IMR-90 (cell line): ENCODE measurements at regions not wholly inside any gene's neighbourhood (a gene's known extent, or its start where the extent isn't known, plus 50 kb on each side); places are given as distances from the start of the nearest gene placed in this dataset.

Experiments used
- ATAC-seq: fragments of 200-7000 bp; cut with Tn5 transposase; 2 replicates; pipeline ENCODE4 v1.9.1; 2020; ENCODE audit warnings: low read depth, mild to moderate bottlenecking, moderate library complexity
- BruUV-seq: library from RNA; stranded (reverse); fragments of 400-500 nt; replicated peaks from 2 replicates; lab custom pipeline; 2021; lab: Mats Ljungman, UMichigan
- CTCF ChIA-PET: fragments of 300-600 bp; formaldehyde crosslinking; extraction: SDS; loops from one replicate; lab custom pipeline; 2021; ENCODE audit warnings: antibody characterized with exemption; lab: Yijun Ruan, JAX
- POLR2A ChIA-PET: fragments of 300-600 bp; sonication (Branson Sonifier 250); formaldehyde crosslinking; loops from one replicate; lab custom pipeline; 2022; ENCODE audit warnings: antibody characterized with exemption; ENCODE audit not compliant: unreplicated experiment; lab: Charles Lee
- DNase-seq: peaks from one replicate; pipeline ENCODE4 v3.0.0; 2013
- H2AFZ ChIP-seq: replicated peaks from 2 replicates; pipeline ENCODE3; 2013; ENCODE audit warnings: low read length, mild to moderate bottlenecking; ENCODE audit not compliant: poor library complexity
- H2AK5ac ChIP-seq: 2 replicates; pipeline ENCODE4 v1.6.1; 2013; ENCODE audit warnings: low read depth, low read length, inconsistent platforms
- H2AK9ac ChIP-seq: replicated peaks from 2 replicates; pipeline ENCODE3; 2013; ENCODE audit warnings: mild to moderate bottlenecking, low read depth, low read length, moderate library complexity; ENCODE audit not compliant: poor library complexity
- H2BK120ac ChIP-seq: 2 replicates; pipeline ENCODE4 v1.6.1; 2013; ENCODE audit warnings: low read depth, low read length, inconsistent platforms
- H2BK15ac ChIP-seq: 3 replicates; pipeline ENCODE4 v1.6.1; 2013; ENCODE audit warnings: low read depth, low read length, inconsistent platforms
- H2BK20ac ChIP-seq: 2 replicates; pipeline ENCODE4 v1.6.1; 2013; ENCODE audit warnings: low read depth, mild to moderate bottlenecking, inconsistent platforms, low read length, moderate library complexity
- H2BK5ac ChIP-seq: 2 replicates; pipeline ENCODE4 v1.6.1; 2013; ENCODE audit warnings: mild to moderate bottlenecking, low read depth, low read length, inconsistent platforms; ENCODE audit not compliant: poor library complexity, severe bottlenecking
- H3K14ac ChIP-seq: replicated peaks from 2 replicates; pipeline ENCODE4 v1.6.1; 2013; ENCODE audit warnings: low read depth, low read length, inconsistent platforms
- H3K18ac ChIP-seq: 2 replicates; pipeline ENCODE4 v1.6.1; 2013; ENCODE audit warnings: low read depth, low read length, control low read depth
- H3K23ac ChIP-seq: 2 replicates; pipeline ENCODE4 v1.6.1; 2013; ENCODE audit warnings: low read depth, low read length, inconsistent platforms
- H3K27ac ChIP-seq: 2 replicates; pipeline ENCODE4 v1.5.1; 2013; ENCODE audit warnings: mild to moderate bottlenecking, control low read depth, low read length; ENCODE audit not compliant: insufficient read depth
- H3K27me3 ChIP-seq: 2 replicates; pipeline ENCODE4 v1.6.1; 2013; ENCODE audit warnings: low read length; ENCODE audit not compliant: control insufficient read depth, insufficient read depth
- H3K36me3 ChIP-seq: 2 replicates; pipeline ENCODE4 v1.6.1; 2013; ENCODE audit warnings: low read length, mixed read lengths; ENCODE audit not compliant: control insufficient read depth, insufficient read depth
- H3K4ac ChIP-seq: 2 replicates; pipeline ENCODE4 v1.6.1; 2013; ENCODE audit warnings: low read depth, low read length, inconsistent platforms
- H3K4me1 ChIP-seq: 2 replicates; pipeline ENCODE4 v1.6.1; 2013; ENCODE audit warnings: low read length, mixed read lengths; ENCODE audit not compliant: control insufficient read depth, insufficient read depth
- H3K4me2 ChIP-seq: 2 replicates; pipeline ENCODE4 v1.6.1; 2013; ENCODE audit warnings: low read depth, mild to moderate bottlenecking, control low read depth, low read length, moderate library complexity
- H3K4me3 ChIP-seq: 2 replicates; pipeline ENCODE4 v1.5.1; 2013; ENCODE audit warnings: low read depth, mild to moderate bottlenecking, control low read depth, low read length, moderate library complexity; ENCODE audit not compliant: insufficient read depth
- H3K56ac ChIP-seq: 2 replicates; pipeline ENCODE4 v1.6.1; 2013; ENCODE audit warnings: low read length, inconsistent platforms; ENCODE audit not compliant: insufficient read depth; ENCODE audit errors: extremely low read depth
- H3K79me1 ChIP-seq, 2 experiments: 2 replicates each; pipeline ENCODE4 v1.6.1; 2013; ENCODE audit warnings: low read length in 2 of 2, inconsistent platforms in 1 of 2, low read depth in 1 of 2
- H3K9ac ChIP-seq: 2 replicates; pipeline ENCODE4 v1.6.1; 2013; ENCODE audit warnings: low read depth, low read length, control low read depth
- H3K9me1 ChIP-seq: 2 replicates; pipeline ENCODE4 v1.6.1; 2013; ENCODE audit warnings: low read length, inconsistent platforms; ENCODE audit not compliant: insufficient read depth
- H3K9me3 ChIP-seq: 2 replicates; pipeline ENCODE4 v1.6.1; 2013; ENCODE audit warnings: low read length; ENCODE audit not compliant: control insufficient read depth, insufficient read depth
- H4K20me1 ChIP-seq: 2 replicates; pipeline ENCODE4 v1.6.1; 2013; ENCODE audit warnings: low read length, inconsistent platforms; ENCODE audit not compliant: insufficient read depth
- H4K5ac ChIP-seq: 2 replicates; pipeline ENCODE4 v1.6.1; 2013; ENCODE audit warnings: mild to moderate bottlenecking, low read depth, low read length, control low read depth
- H4K8ac ChIP-seq, 2 experiments: 2 replicates each; pipeline ENCODE4 v1.6.1; 2013; ENCODE audit warnings: low read depth in 2 of 2, low read length in 2 of 2, control low read depth in 1 of 2, inconsistent platforms in 1 of 2
- H4K91ac ChIP-seq: 2 replicates; pipeline ENCODE4 v1.6.1; 2013; ENCODE audit warnings: low read depth, low read length, inconsistent platforms; ENCODE audit not compliant: insufficient read depth
- BHLHE40 ChIP-seq: fragments of 150-350 bp; IDR thresholded peaks from 2 replicates; pipeline ENCODE4 v1.6.1; 2016; ENCODE audit warnings: mild to moderate bottlenecking, low read depth, low read length
- CEBPB ChIP-seq: IDR thresholded peaks from 2 replicates; pipeline ENCODE4 v1.6.1; 2012; ENCODE audit warnings: low read depth, low read length, improper control_type of control experiment
- CHD1 ChIP-seq: IDR thresholded peaks from 2 replicates; pipeline ENCODE4 v1.6.1; 2012; ENCODE audit warnings: low read depth, low read length, improper control_type of control experiment
- CTCF ChIP-seq: conservative IDR thresholded peaks from 2 replicates; pipeline ENCODE4 v1.5.1; 2012; ENCODE audit warnings: mild to moderate bottlenecking, low read depth, low read length, improper control_type of control experiment
- ELK1 ChIP-seq: fragments of 150-350 bp; IDR thresholded peaks from 2 replicates; pipeline ENCODE4 v1.6.1; 2016; ENCODE audit warnings: low read depth, mild to moderate bottlenecking, low read length, moderate library complexity, borderline replicate concordance
- FOS ChIP-seq: fragments of 150-350 bp; IDR thresholded peaks from 2 replicates; pipeline ENCODE4 v1.6.1; 2016; ENCODE audit warnings: low read depth, low read length
- MAFK ChIP-seq: IDR thresholded peaks from 2 replicates; pipeline ENCODE4 v1.6.1; 2012; ENCODE audit warnings: low read depth, low read length, improper control_type of control experiment
- MAZ ChIP-seq: IDR thresholded peaks from 2 replicates; pipeline ENCODE4 v1.6.1; 2012; ENCODE audit warnings: low read depth, mild to moderate bottlenecking, low read length, improper control_type of control experiment, moderate library complexity, borderline replicate concordance
- MXI1 ChIP-seq: IDR thresholded peaks from 2 replicates; pipeline ENCODE4 v1.6.1; 2012; ENCODE audit warnings: low read depth, mild to moderate bottlenecking, low read length, moderate library complexity, borderline replicate concordance
- NFE2L2 ChIP-seq: fragments of 150-350 bp; IDR thresholded peaks from 2 replicates; pipeline ENCODE4 v1.6.1; 2016; ENCODE audit warnings: low read depth, mild to moderate bottlenecking, low read length
- POLR2A ChIP-seq: IDR thresholded peaks from 2 replicates; pipeline ENCODE4 v1.6.1; 2012; ENCODE audit warnings: mild to moderate bottlenecking, low read depth, low read length
- RAD21 ChIP-seq: IDR thresholded peaks from 2 replicates; pipeline ENCODE4 v1.6.1; 2012; ENCODE audit warnings: low read length, improper control_type of control experiment
- RCOR1 ChIP-seq: IDR thresholded peaks from 2 replicates; pipeline ENCODE4 v1.6.1; 2012; ENCODE audit warnings: mild to moderate bottlenecking, low read length, improper control_type of control experiment; ENCODE audit not compliant: insufficient replicate concordance
- RFX5 ChIP-seq: IDR thresholded peaks from 2 replicates; pipeline ENCODE4 v1.8.0; 2012; ENCODE audit warnings: low read depth, mild to moderate bottlenecking, low read length, moderate library complexity
- SMC3 ChIP-seq: fragments of 150-350 bp; IDR thresholded peaks from 2 replicates; pipeline ENCODE4 v1.6.1; 2016; ENCODE audit warnings: low read depth, mild to moderate bottlenecking, antibody characterized with exemption, low read length, moderate library complexity
- USF2 ChIP-seq: fragments of 150-350 bp; IDR thresholded peaks from 2 replicates; pipeline ENCODE4 v1.6.1; 2017; ENCODE audit warnings: mild to moderate bottlenecking, antibody characterized with exemption, low read length, low read depth
- WGBS, 2 experiments: methylation state at CpG; one replicate each; pipeline versions ENCODE4 v1.1.5 to v1.1.7; 2013; ENCODE audit warnings: missing lambda C conversion rate in 2 of 2; ENCODE audit not compliant: insufficient read length in 1 of 2; ENCODE audit errors: extremely low coverage in 2 of 2; 5-methylcytosine and 5-hydroxymethylcytosine counted together
- dilution Hi-C: fragments of 300-500 bp; cut with HindIII; formaldehyde crosslinking; loops from one replicate; pipeline ENCODE4 v1.14.3; 2018; ENCODE audit warnings: low sequenced_read_pairs; ENCODE audit not compliant: unreplicated experiment
- in situ Hi-C: fragments of 300-500 bp; cut with MboI; formaldehyde crosslinking; loops from 3 replicates; pipeline ENCODE4 v1.14.3; 2019; ENCODE audit warnings: low sequenced_read_pairs, inconsistent platforms, mixed read lengths
- intact Hi-C: fragments of 100-400 bp; cut with micrococcal nuclease; formaldehyde crosslinking; loops from 2 replicates; pipeline ENCODE4 v1.10.0; 2022

GRCh38 chr17:27368151-27368795 lies 74.4 kb downstream of the WSB1 start:
- Histone ChIP-seq H3K4ac (no peak overlapping the region), H2BK5ac (no peak overlapping the region), H2BK15ac (no peak overlapping the region; the same call in 2 of the 3 replicates), H3K9me3 (peaks cover 3% of the 10 kb centered on the region; the same call in 1 of the 2 replicates), H3K4me2 (no peak overlapping the region), H2BK20ac (no peak overlapping the region), H3K56ac (no peak overlapping the region), H3K36me3 (no peaks in the 10 kb centered on the region), H4K8ac (no peak overlapping the region), H2AK9ac (no peak overlapping the region), H3K9me1 (peaks cover 15% of the 10 kb centered on the region), H3K9ac (no peak overlapping the region), H3K14ac (no peak overlapping the region), H3K4me1 (peaks cover 11% of the 10 kb centered on the region), H4K5ac (no peak overlapping the region), H3K27ac (no peak overlapping the region), H3K79me1 (no peaks in the 10 kb centered on the region), H2AFZ (no peak overlapping the region), H3K4me3 (no peak overlapping the region), H2AK5ac (0 out of 2 replicates have a peak overlapping the region, but pooled peaks have one; percentile 33), H3K27me3 (no peaks in the 10 kb centered on the region), H3K23ac (no peak overlapping the region), H4K91ac (no peak overlapping the region), H2BK120ac (no peak overlapping the region), H4K20me1 (no peaks in the 10 kb centered on the region), H3K18ac (no peak overlapping the region)
- intact Hi-C loops (no loop called here), dilution Hi-C loops (no loop called here), in situ Hi-C loops (loop anchor here (10.0 kb wide), 1 partner anchor 77 kb away; no protein-coding TSS in a partner anchor)
- no TSS peak for BruUV-seq
- DNase-seq (no peak), ATAC-seq (no peak)
- 67% methylated on average over 1 of the region's 4 CpGs; no CpG with 5 or more reads in 1 of the 2 experiments for WGBS, 2 experiments
- ChIA-PET CTCF (no interaction called here), POLR2A (no interaction called here)
- TF ChIP-seq CEBPB: no peak
- TF ChIP-seq RCOR1: no peak
- no peak for TF ChIP-seq BHLHE40
- TF ChIP-seq RFX5: no peak
- TF ChIP-seq FOS: no peak
- no peak for TF ChIP-seq MXI1
- TF ChIP-seq CTCF: no peak
- TF ChIP-seq SMC3: no peak
- no peak for TF ChIP-seq NFE2L2
- TF ChIP-seq POLR2A: no peak
- no peak for TF ChIP-seq ELK1
- no peak for TF ChIP-seq MAFK
- TF ChIP-seq CHD1: no peak
- TF ChIP-seq USF2: no peak
- TF ChIP-seq RAD21: no peak
- no peak for TF ChIP-seq MAZ
